ENCODE measurements at regions not wholly inside any gene's neighbourhood (a gene's known extent, or its start where the extent isn't known, plus 50 kb on each side); places are given as distances from the start of the nearest gene placed in this dataset.
"Not testable (repeated sequence)": the region's sequence is repeated elsewhere in the genome, so short reads cannot be mapped to it uniquely, and the experiment has no call there.

DNA sequence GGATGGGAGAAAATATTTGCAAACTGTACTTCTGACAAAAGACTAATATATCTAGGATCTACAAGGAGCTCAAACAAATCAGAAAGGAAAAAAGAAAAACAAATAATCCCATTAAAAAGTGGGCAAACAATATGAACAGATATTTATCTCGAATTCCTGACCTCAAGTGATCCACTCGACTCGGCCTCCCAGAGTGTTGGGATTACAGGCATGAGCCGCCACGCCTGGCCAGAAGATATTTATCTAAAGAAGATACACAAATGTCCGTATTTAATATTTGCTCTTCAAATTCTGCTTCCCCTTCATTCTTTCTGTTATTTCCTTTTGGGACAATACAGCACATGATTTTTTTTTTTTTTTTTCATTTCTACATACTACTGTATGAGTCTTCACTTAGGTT, 151.7 kb upstream of the GRM7 start:
- no peak for DNase-seq (ENCODE audit: low spot score)

DNA sequence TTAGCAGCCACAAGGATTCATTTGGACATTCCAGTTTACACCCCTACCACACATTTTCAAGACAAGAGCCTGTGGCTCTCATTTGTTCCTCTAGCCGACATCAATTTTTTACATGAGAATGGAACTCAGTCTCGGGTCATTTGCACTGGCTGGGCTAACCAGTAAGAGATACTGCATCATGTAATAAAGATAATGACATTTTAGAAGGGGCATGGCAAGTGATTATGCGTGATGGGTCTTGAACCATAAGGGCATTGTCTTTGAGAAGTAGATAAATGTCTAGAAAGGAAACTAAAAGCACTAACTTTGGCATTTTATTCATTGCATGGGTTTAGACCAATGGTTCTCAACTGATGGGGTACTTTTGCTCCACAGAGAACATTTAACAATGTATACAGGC, 146.0 kb upstream of the GRM7 start:
- DNase-seq (ENCODE audit: low spot score): no peak

DNA sequence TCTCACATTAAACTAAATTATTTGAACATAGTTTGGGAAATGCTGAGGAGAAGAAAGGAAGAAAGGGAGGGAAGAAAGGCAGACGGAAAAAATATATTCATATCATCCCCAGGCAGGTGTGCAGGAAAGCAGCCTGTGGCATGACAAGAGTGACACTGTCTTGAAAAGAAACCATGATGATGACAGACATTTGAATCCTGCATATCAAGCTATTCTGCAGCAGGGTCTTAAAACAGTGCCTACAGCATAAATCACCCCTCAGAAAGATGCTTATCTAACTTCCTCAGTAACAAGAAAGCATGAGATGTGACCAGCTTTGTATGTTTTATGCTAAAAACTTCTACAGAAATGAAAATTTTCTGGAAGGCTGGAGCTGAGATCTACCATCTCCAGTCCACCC, 144.5 kb upstream of the GRM7 start:
- no peak for DNase-seq (ENCODE audit: low spot score)

DNA sequence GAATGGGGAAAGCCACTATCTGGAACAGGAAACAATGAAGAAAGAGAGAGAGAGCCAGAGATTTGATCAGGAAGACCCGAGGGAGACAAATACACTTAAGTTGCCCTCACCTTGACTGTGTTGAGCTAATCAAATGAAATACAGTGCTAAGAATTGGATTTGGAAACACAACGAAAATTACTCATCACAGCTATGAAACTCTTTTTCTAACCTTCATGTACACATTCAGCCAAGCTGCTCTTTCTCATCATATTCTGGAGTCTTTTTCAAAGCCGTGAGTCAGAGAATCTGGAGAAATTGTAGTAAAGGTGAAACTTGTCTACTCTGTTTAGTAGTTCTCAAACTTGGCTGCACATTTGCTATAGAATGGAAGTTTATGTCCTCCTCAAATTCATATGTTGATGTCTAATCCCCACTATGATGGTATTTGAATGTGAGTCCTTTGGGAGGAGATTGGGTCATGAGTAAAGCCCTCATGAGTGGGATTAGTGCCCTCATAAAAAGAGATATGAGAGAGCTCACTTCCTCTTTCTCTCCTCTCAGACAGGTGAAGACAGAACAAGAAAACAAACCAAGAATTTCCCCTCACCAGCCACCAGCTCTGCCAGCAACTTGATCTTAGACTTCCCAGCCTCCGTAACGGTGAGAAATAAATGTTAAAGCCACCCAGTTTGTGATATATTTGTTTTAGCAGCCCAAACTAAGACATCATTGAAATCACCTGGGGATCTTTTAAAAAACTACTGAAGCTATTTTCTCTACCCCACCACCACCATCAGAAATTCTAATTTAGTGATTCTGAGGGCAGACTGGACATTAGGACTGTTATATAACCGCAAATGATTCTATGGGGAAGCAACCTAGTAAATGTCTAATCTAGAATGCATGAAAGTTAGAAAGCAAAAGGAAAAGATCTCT, 143.6 kb upstream of the GRM7 start:
- DNase-seq (ENCODE audit: low spot score): no peak

- DNase-seq (ENCODE audit: low spot score): no peak
Measured at GRCh38 chr3:6719999-6720398, 140.9 kb upstream of the GRM7 start.

- DNase-seq (ENCODE audit: low spot score): no peak
Measured at GRCh38 chr3:6721491-6721890, 139.4 kb upstream of the GRM7 start.

GRCh38 chr3:6723205-6723604, 137.7 kb upstream of the GRM7 start:
- no peak for DNase-seq (ENCODE audit: low spot score)

GRCh38 chr3:6726811-6727210, 134.1 kb upstream of the GRM7 start:
- no peak for DNase-seq (ENCODE audit: low spot score)

DNA sequence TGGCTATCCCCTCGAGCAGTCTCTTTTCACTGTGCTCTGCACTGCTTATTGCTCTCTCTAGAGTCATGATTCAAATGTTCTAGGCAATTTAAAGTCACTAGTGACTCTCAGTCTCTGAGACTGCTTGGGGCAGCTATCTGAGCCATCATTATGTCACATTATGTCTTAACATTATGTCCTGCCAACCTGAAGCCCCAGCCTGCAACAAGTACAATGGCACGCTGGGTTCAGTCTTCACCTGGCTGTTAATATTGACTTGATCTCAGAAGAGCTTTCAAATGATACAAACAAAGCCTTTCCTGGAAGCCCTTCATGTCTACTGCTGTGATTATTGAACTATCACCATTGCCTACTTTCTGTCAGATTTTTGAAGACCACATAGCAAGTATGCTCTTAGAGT, 128.1 kb upstream of the GRM7 start:
- DNase-seq (ENCODE audit: low spot score): no peak

DNA sequence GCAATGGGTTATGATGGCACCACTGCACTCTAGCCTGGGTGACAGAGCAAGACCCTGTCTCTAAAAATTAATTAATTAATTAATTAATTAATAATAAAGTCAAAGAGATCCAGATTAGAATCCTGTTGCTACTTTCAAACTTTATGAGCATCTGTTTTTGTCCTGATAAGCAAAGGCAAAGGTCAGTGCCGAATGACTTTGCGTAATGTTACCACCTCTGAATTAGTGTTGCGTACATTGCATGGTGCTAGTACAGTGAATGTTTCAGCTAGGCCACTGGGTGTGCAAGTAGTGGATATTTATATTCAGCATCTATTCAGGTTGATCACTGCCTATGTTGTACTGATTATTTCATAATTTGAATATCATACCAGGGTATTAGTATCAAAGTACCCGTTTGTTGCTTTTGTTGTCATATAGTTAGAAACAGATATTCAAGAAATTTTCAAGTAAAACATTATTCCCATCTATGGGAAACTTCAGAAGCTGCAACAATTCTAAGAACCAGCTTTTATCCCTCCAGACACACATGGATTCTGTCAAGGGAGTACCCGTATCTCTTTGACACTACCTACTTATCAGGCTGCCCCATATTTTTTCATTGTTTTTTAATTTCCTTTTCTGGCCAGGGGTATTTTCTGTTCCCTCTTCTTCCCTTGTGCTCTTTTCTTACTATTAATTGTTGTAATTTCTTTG, 127.1 kb upstream of the GRM7 start:
- no peak for DNase-seq (ENCODE audit: low spot score)

DNA sequence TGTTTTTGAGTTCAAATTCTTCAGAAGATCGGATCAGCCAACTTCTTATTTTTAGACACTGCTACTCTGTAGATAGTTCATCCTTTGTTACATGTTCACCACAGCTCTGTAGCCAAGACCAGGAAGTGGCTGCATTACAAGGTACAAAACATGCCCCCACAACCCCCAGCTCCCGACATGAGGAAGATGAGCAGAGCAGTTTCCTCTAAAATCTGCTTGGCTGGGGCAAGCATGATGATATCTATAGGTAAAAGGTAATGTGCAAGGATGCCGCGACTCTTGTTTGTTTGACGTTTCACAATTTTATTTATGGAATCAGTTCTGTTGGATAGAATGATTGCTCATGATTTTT, 126.5 kb upstream of the GRM7 start:
- no peak for DNase-seq (ENCODE audit: low spot score)

DNA sequence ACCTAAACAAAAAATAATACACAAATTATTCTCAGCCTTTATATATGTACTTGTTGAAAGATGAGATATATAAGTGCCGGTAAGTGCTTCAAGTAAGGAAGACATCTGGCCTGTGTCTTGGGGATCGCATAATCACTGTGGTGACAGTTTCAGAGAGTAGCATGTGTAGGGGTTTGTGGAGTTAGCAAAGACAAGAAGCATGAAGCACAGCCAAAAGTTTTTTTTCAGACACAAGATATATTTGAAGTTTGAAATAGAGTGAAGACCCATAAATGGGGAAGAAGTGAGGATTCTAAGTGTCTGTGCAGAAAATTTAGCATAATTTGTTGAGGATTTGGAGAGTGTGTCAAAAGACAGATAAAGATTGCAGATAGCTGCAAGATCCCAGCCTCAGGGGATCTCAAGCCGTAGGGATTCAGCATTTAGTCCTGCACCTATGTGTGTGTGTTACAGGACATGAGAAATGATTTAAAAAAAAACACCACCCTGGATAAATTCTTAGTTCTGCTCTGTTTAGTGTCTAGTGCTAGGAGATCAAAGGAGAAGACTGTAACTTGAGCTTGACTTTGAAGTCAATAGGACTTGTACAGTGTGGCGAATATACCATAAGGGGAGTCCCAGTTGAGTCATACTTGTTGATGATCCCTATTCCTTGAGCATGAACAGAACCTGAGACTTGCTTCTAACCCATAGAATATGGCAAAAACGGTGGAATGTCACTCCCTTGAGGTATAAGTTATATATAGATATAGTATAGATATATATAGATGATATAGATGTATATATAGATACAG, 123.9 kb upstream of the GRM7 start:
- DNase-seq (ENCODE audit: low spot score): no peak

GRCh38 chr3:6737630-6738029, 123.3 kb upstream of the GRM7 start:
- no peak for DNase-seq (ENCODE audit: low spot score)

DNA sequence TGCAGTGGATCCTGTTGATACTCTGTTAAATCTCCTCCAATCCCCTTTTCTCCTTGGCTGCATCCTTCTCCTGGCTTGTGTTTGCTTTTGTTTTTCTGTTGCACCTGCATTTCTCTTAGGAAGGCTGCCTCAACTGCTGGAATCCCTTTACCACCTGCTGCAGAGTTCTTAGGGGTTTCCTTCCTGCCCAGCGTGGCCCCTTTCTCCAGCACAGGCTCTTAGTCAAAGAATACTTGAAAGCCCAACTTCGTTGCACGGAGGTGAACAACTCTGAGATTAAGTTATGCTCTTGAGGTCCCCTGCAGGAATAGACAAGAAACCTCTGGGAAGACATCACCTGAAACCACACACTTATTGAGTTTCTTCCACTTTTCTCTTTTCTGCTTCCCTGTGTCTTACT, 121.6 kb upstream of the GRM7 start:
- no peak for DNase-seq (ENCODE audit: low spot score)

DNA sequence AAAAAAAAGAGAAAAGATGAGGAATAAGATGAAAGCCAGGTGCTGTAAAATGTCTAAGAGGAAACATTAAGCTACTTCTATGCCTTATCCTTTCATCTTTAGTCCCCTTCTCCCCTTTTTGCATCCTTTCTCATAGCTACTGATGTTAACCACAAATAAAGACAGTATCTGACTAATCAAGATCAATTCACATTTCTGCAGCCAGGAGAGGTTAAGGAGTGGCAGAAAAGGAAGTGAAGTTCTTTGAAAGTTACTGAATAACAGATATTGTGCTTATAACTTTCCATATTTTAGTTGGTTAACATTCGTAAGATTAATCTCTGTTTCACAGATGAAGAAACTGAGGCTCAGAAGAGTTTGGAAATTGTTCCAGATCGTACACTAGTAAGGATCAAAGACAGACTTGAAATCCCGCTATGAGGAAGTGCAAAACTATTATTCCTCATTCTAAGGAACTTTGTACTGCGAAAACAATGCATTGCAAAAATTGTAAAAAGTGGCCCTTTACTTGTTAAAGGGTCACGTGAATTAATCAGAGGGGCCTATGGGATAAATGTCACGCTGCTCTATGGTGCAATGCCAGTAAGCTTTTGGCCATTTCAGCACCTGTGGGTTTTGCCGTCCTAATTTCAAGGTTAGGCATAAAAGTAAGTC, 117.7 kb upstream of the GRM7 start:
- DNase-seq (ENCODE audit: low spot score): no peak

DNA sequence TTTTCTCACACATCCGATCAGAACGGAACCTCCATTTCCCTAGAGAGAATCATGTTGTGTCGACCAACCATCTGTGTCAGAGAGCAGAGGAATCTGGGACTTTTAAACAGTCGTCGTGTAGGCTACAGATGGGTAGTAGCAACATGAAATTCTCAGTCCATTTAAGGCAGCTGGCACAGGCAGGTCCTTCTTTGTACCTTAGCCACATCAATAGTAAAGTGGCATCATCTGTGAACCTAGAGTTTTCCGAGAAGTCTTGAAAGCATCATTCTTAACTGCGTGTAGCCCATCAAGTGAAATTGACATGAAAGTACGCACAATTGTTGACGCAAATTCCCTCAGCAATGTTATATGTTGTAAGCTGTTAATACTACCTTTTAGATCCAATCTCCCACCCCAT, 114.5 kb upstream of the GRM7 start:
- no peak for DNase-seq (ENCODE audit: low spot score)

GRCh38 chr3:6747017-6747416, 113.9 kb upstream of the GRM7 start:
- no peak for DNase-seq (ENCODE audit: low spot score)

- DNase-seq (ENCODE audit: low spot score): no peak
Measured at GRCh38 chr3:6750782-6751181, 110.1 kb upstream of the GRM7 start.

DNA sequence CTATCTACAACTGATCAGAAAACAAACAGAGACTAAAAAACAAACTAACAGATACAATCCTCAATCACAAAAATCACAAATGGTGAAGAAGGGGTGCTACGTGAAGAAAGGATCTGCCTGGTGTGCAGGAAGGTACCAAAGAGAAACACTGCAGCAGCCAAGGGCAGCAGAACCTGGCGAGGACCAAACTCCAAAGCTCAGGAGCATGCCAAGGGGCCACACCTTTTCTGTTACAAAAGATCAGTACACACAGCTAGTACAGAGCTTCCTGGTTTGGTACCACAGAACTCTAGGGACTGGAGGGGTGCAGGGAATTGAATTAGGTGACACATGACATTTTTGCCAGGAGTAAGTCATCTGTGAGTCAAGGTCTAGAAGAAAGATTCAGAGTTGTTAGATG, 107.4 kb upstream of the GRM7 start:
- DNase-seq (ENCODE audit: low spot score): no peak

DNA sequence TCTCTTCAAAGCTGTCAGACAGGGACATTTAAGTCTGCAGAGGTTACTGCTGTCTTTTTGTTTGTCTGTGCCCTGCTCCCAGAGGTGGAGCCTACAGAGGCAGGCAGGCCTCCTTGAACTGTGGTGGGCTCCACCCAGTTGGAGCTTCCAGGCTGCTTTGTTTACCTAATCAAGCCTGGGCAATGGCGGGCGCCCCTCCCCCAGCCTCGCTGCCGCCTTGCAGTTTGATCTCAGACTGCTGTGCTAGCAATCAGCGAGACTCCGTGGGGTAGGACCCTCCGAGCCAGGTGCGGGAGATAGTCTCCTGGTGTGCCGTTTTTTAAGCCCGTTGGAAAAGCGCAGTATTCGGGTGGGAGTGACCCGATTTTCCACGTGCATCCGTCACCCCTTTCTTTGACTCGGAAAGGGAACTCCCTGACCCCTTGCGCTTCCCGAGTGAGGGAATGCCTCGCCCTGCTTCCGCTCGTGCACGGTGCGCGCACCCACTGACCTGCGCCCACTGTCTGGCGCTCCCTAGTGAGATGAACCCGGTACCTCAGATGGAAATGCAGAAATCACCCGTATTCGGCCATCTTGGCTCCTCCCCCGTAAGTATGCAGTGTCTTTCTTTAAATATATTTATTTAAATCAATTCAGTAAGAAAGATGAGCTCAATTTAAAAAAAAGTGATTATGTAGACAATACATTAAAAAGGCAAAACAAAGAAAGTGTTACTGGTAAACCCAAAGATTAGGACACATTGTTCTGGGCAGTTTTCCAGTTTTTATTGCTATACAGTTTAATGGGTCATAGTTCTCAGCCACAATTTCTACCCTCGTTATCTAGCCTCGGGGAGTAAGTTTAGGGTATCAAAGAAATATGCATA, 91.2 kb upstream of the GRM7 start:
- not testable (repeated sequence) for DNase-seq (ENCODE audit: low spot score)

DNA sequence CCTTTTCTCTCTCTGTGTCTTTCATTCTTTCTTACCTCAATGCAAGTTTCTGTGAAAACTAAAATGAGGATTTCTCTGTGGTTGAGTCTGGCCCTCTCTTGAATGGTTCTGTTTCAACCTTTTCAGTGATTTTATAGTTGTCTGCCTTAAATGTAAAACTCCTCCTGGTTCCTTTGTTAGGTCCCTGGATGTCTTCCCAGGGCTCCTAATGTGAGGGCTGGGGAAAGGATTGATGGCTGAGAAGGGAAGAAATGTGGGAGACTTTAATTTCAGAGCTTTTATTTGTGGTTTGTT, 90.6 kb upstream of the GRM7 start:
- DNase-seq (ENCODE audit: low spot score): no peak

DNA sequence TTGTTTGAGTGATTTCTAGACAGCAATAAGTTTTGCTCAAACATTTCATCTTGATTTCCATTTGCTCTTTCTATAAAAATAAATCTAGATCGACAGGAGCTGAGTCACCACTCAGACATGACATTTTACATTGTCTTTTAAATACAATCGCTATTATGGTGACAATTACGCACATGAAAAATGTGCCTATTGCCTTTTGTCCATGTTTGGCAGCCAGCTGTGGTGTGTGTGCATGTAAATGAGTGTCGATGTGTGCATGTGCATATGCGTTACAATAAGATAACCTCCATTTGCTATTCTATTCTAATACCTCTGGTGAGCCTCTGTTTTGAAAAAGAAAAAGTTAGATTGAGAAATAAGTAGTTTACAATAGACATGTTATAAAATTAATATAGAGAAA, 89.7 kb upstream of the GRM7 start:
- no peak for DNase-seq (ENCODE audit: low spot score)
